ENCODE measurements at regions not wholly inside any gene's neighbourhood (a gene's known extent, or its start where the extent isn't known, plus 50 kb on each side); places are given as distances from the start of the nearest gene placed in this dataset.
"Not testable (repeated sequence)": the region's sequence is repeated elsewhere in the genome, so short reads cannot be mapped to it uniquely, and the experiment has no call there.

DNA sequence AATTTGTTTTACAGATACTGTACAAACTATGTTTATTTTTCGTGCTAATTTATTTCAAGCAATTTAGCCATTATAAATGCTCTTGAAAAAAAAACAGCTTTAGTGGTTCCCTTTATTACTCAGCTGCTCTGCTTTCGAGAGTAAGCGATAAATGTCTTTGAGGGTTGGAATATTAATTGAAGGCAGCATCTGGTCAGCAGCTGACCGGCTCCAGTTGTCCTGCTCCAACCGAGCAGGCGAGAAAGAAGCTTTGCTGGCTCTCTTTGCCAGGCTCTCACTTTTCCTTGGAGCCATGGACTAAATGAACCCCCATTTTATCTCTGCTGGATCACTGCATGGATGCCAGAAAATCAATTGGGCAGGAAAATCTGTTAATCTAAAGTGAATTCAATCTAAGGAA is 147.4 kb downstream of the LNPK start:
- Histone ChIP-seq H3K27ac (ENCODE audit: low read depth in 1 of 3, low read length in 2 of 3) (no peak overlapping the region), H3K36me3 (ENCODE audit: control insufficient read depth in 3 of 3, insufficient read depth in 2 of 3, low read depth in 1 of 3, low read length in 3 of 3) (no peaks in the 10 kb centered on the region), H3K4me3 (ENCODE audit: low read depth in 1 of 3, low read length in 3 of 3) (no peak overlapping the region), H3K9me3 (ENCODE audit: control insufficient read depth in 2 of 2, insufficient read depth in 1 of 2, low read depth in 1 of 2, low read length in 1 of 2) (peaks cover 0 to 4% of the 10 kb centered on the region in 2 donors), H3K4me1 (ENCODE audit: control insufficient read depth in 3 of 3, insufficient read depth in 2 of 3, low read depth in 1 of 3, low read length in 2 of 3) (no peaks in the 10 kb centered on the region), H3K27me3 (ENCODE audit: control insufficient read depth in 3 of 3, insufficient read depth in 3 of 3, low read length in 3 of 3) (no peaks in the 10 kb centered on the region)
- DNase-seq (no peak), FAIRE-seq (no peak)
- 59 to 84% (median 77%) methylated on average over 6 of the region's 6 CpGs for WGBS, 3 donors

GRCh38 chr2:175854129-175854528 is 147.9 kb downstream of the LNPK start:
- H3K27ac ChIP-seq (ENCODE audit: low read depth in 1 of 3, low read length in 2 of 3) = no peak overlapping the region
- FAIRE-seq (no peak), DNase-seq (no peak)
- H3K4me3 ChIP-seq (ENCODE audit: low read depth in 1 of 3, low read length in 3 of 3) = no peak overlapping the region
- H3K9me3 ChIP-seq (ENCODE audit: control insufficient read depth in 2 of 2, insufficient read depth in 1 of 2, low read depth in 1 of 2, low read length in 1 of 2) = peaks cover 0 to 4% of the 10 kb centered on the region in 2 donors
- H3K36me3 ChIP-seq (ENCODE audit: control insufficient read depth in 3 of 3, insufficient read depth in 2 of 3, low read depth in 1 of 3, low read length in 3 of 3) = no peaks in the 10 kb centered on the region
- H3K27me3 ChIP-seq (ENCODE audit: control insufficient read depth in 3 of 3, insufficient read depth in 3 of 3, low read length in 3 of 3) = no peaks in the 10 kb centered on the region
- 40 to 61% (median 58%) methylated on average over 3 of the region's 3 CpGs for WGBS, 3 donors
- H3K4me1 ChIP-seq (ENCODE audit: control insufficient read depth in 3 of 3, insufficient read depth in 2 of 3, low read depth in 1 of 3, low read length in 2 of 3) = no peaks in the 10 kb centered on the region

- 84 to 86% (median 85%) methylated on average over 5 of the region's 5 CpGs for WGBS, 3 donors
- no peak for FAIRE-seq
Measured at GRCh38 chr2:175853616-175853890, 148.5 kb downstream of the LNPK start.

DNA sequence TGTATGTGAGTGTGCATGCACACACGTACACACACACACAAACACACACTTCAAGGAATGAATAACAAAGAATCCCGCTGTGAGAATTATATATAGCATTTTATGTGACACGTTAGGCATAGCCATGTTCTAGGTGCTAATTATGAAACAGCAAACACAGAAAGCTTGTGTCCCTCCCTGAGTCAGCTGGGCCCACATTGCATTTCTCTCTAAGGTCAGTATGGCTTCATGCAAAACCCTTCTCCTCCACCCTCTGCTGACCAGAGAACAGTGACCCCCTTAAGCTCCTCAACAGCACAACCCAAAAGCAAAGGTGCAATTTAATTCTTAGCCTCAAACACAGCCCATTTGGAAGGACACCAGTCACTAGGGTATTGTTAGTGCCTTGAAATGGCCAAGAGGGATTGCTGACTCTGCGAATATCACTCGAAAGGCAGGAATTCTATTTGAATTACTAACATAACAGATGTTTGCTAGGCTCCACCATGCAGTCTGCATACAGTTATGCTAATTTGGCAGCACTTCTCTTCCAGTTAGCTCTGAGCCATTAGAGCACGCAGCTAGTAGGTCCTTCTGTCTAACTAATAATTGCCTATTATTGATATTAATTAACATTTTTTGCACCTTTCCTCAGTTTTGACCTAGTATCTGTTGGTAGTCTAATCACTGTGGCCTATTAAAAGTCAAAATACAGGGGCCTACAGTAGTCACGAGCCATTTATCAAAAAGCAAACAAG is 149.0 kb downstream of the LNPK start:
- peaks cover 0 to 4% of the 10 kb centered on the region in 2 donors for H3K9me3 ChIP-seq (ENCODE audit: control insufficient read depth in 2 of 2, insufficient read depth in 1 of 2, low read depth in 1 of 2, low read length in 1 of 2)
- H3K27ac ChIP-seq (ENCODE audit: low read depth in 1 of 3, low read length in 2 of 3) = no peak overlapping the region
- H3K4me1 ChIP-seq (ENCODE audit: control insufficient read depth in 3 of 3, insufficient read depth in 2 of 3, low read depth in 1 of 3, low read length in 2 of 3) = no peaks in the 10 kb centered on the region
- no peaks in the 10 kb centered on the region for H3K36me3 ChIP-seq (ENCODE audit: control insufficient read depth in 3 of 3, insufficient read depth in 2 of 3, low read depth in 1 of 3, low read length in 3 of 3)
- DNase-seq (no peak), FAIRE-seq (no peak)
- WGBS, 3 donors = 78 to 82% (median 80%) methylated on average over 7 of the region's 7 CpGs
- no peak overlapping the region for H3K4me3 ChIP-seq (ENCODE audit: low read depth in 1 of 3, low read length in 3 of 3)
- H3K27me3 ChIP-seq (ENCODE audit: control insufficient read depth in 3 of 3, insufficient read depth in 3 of 3, low read length in 3 of 3) = no peaks in the 10 kb centered on the region

More at GRCh38 chr2:175853616-175853890, 148.5 kb downstream of the LNPK start:
- Histone ChIP-seq H3K4me1 (ENCODE audit: control insufficient read depth in 3 of 3, insufficient read depth in 2 of 3, low read depth in 1 of 3, low read length in 2 of 3) (no peaks in the 10 kb centered on the region), H3K27ac (ENCODE audit: low read depth in 1 of 3, low read length in 2 of 3) (no peak overlapping the region), H3K9me3 (ENCODE audit: control insufficient read depth in 2 of 2, insufficient read depth in 1 of 2, low read depth in 1 of 2, low read length in 1 of 2) (peaks cover 0 to 4% of the 10 kb centered on the region in 2 donors), H3K27me3 (ENCODE audit: control insufficient read depth in 3 of 3, insufficient read depth in 3 of 3, low read length in 3 of 3) (no peaks in the 10 kb centered on the region), H3K4me3 (ENCODE audit: low read depth in 1 of 3, low read length in 3 of 3) (no peak overlapping the region), H3K36me3 (ENCODE audit: control insufficient read depth in 3 of 3, insufficient read depth in 2 of 3, low read depth in 1 of 3, low read length in 3 of 3) (no peaks in the 10 kb centered on the region)
- no peak for DNase-seq

GRCh38 chr2:175847128-175847527 is 154.9 kb downstream of the LNPK start:
- H3K36me3 ChIP-seq (ENCODE audit: control insufficient read depth in 3 of 3, insufficient read depth in 2 of 3, low read depth in 1 of 3, low read length in 3 of 3) = no peaks in the 10 kb centered on the region
- no peaks in the 10 kb centered on the region for H3K4me1 ChIP-seq (ENCODE audit: control insufficient read depth in 3 of 3, insufficient read depth in 2 of 3, low read depth in 1 of 3, low read length in 2 of 3)
- H3K27me3 ChIP-seq (ENCODE audit: control insufficient read depth in 3 of 3, insufficient read depth in 3 of 3, low read length in 3 of 3) = no peaks in the 10 kb centered on the region
- DNase-seq (no peak), FAIRE-seq (no peak)
- peaks cover 0 to 4% of the 10 kb centered on the region in 2 donors for H3K9me3 ChIP-seq (ENCODE audit: control insufficient read depth in 2 of 2, insufficient read depth in 1 of 2, low read depth in 1 of 2, low read length in 1 of 2)
- no peak overlapping the region for H3K4me3 ChIP-seq (ENCODE audit: low read depth in 1 of 3, low read length in 3 of 3)
- H3K27ac ChIP-seq (ENCODE audit: low read depth in 1 of 3, low read length in 2 of 3) = no peak overlapping the region

DNA sequence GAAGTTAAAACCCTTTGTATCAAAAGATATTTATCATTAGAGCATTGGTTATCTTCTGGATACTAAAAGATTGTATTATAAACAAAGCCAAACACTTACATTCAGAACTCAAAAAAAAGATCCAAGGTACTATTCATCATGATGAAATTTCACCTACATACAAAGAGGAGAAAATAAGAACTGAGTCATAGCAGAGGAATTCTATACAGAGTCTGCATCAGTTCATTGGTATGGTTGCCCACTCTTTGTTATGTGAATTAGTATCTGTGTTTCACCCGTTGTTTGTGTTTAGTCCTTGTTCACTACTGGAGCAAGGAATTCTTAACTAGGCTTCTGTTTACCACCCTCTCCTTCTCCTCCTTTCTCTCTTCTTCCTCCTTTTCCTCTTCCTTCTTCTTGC is 157.9 kb downstream of the LNPK start:
- peaks cover 0 to 4% of the 10 kb centered on the region in 2 donors for H3K9me3 ChIP-seq (ENCODE audit: control insufficient read depth in 2 of 2, insufficient read depth in 1 of 2, low read depth in 1 of 2, low read length in 1 of 2)
- H3K4me3 ChIP-seq (ENCODE audit: low read depth in 1 of 3, low read length in 3 of 3) = no peak overlapping the region
- H3K36me3 ChIP-seq (ENCODE audit: control insufficient read depth in 3 of 3, insufficient read depth in 2 of 3, low read depth in 1 of 3, low read length in 3 of 3) = no peaks in the 10 kb centered on the region
- DNase-seq = no peak
- no peak overlapping the region for H3K27ac ChIP-seq (ENCODE audit: low read depth in 1 of 3, low read length in 2 of 3)
- no peaks in the 10 kb centered on the region for H3K4me1 ChIP-seq (ENCODE audit: control insufficient read depth in 3 of 3, insufficient read depth in 2 of 3, low read depth in 1 of 3, low read length in 2 of 3)
- FAIRE-seq = no peak
- 74 to 82% (median 80%) methylated on average over 1 of the region's 1 CpG for WGBS, 3 donors
- H3K27me3 ChIP-seq (ENCODE audit: control insufficient read depth in 3 of 3, insufficient read depth in 3 of 3, low read length in 3 of 3) = no peaks in the 10 kb centered on the region

DNA sequence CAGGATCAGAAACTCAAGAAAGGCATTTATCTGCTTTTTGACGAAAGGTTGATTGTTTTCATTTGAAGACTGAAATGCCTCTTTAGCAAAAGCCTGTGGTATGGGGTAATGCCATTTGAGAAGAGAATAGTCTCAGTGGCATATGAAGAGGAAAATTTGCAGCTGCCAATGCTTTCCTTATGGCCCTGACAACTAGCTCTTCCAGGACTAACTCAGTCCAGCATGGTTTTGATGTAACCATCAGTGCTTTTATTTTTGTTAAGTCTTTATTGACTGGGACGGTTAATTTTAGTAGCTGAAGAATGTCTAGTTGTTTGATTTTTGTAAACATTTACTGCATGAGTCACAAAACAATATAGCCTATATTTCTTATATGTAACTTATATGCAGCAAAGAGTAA is 158.4 kb downstream of the LNPK start:
- whole genome bisulfite sequencing, 3 donors = 78 to 85% (median 84%) methylated on average over 2 of the region's 2 CpGs
- H3K4me1 ChIP-seq (ENCODE audit: control insufficient read depth in 3 of 3, insufficient read depth in 2 of 3, low read depth in 1 of 3, low read length in 2 of 3) = no peaks in the 10 kb centered on the region
- H3K36me3 ChIP-seq (ENCODE audit: control insufficient read depth in 3 of 3, insufficient read depth in 2 of 3, low read depth in 1 of 3, low read length in 3 of 3) = no peaks in the 10 kb centered on the region
- FAIRE-seq (no peak), DNase-seq (no peak)
- no peak overlapping the region for H3K27ac ChIP-seq (ENCODE audit: low read depth in 1 of 3, low read length in 2 of 3)
- H3K27me3 ChIP-seq (ENCODE audit: control insufficient read depth in 3 of 3, insufficient read depth in 3 of 3, low read length in 3 of 3) = peaks cover 0 to 2% (median 0%) of the 10 kb centered on the region in 3 donors
- peaks cover 0 to 4% of the 10 kb centered on the region in 2 donors for H3K9me3 ChIP-seq (ENCODE audit: control insufficient read depth in 2 of 2, insufficient read depth in 1 of 2, low read depth in 1 of 2, low read length in 1 of 2)
- H3K4me3 ChIP-seq (ENCODE audit: low read depth in 1 of 3, low read length in 3 of 3) = no peak overlapping the region

- Histone ChIP-seq H3K36me3 (ENCODE audit: control insufficient read depth in 3 of 3, insufficient read depth in 2 of 3, low read depth in 1 of 3, low read length in 3 of 3) (no peaks in the 10 kb centered on the region), H3K4me1 (ENCODE audit: control insufficient read depth in 3 of 3, insufficient read depth in 2 of 3, low read depth in 1 of 3, low read length in 2 of 3) (no peaks in the 10 kb centered on the region), H3K4me3 (ENCODE audit: low read depth in 1 of 3, low read length in 3 of 3) (no peak overlapping the region), H3K27ac (ENCODE audit: low read depth in 1 of 3, low read length in 2 of 3) (no peak overlapping the region), H3K27me3 (ENCODE audit: control insufficient read depth in 3 of 3, insufficient read depth in 3 of 3, low read length in 3 of 3) (peaks cover 0 to 2% (median 0%) of the 10 kb centered on the region in 3 donors), H3K9me3 (ENCODE audit: control insufficient read depth in 2 of 2, insufficient read depth in 1 of 2, low read depth in 1 of 2, low read length in 1 of 2) (peaks cover 0 to 4% of the 10 kb centered on the region in 2 donors)
- DNase-seq (no peak), FAIRE-seq (no peak)
- 42 to 53% (median 47%) methylated on average over 3 of the region's 3 CpGs for WGBS, 3 donors
Measured at GRCh38 chr2:175842996-175843395, 159.1 kb downstream of the LNPK start.

GRCh38 chr2:175840765-175841164 is 161.3 kb downstream of the LNPK start:
- 79 to 89% (median 83%) methylated on average over 3 of the region's 3 CpGs for WGBS, 3 donors
- FAIRE-seq; H3K4me1 ChIP-seq (ENCODE audit: control insufficient read depth in 3 of 3, insufficient read depth in 2 of 3, low read depth in 1 of 3, low read length in 2 of 3); H3K4me3 ChIP-seq (ENCODE audit: low read depth in 1 of 3, low read length in 3 of 3); DNase-seq; H3K36me3 ChIP-seq (ENCODE audit: control insufficient read depth in 3 of 3, insufficient read depth in 2 of 3, low read depth in 1 of 3, low read length in 3 of 3); H3K27ac ChIP-seq (ENCODE audit: low read depth in 1 of 3, low read length in 2 of 3); H3K27me3 ChIP-seq (ENCODE audit: control insufficient read depth in 3 of 3, insufficient read depth in 3 of 3, low read length in 3 of 3); H3K9me3 ChIP-seq (ENCODE audit: control insufficient read depth in 2 of 2, insufficient read depth in 1 of 2, low read depth in 1 of 2, low read length in 1 of 2): not testable (repeated sequence)

Measured in small intestine (tissue), 7 donors.